Liver (tissue), 8 donors: ENCODE measurements at regions not wholly inside any gene's neighbourhood (a gene's known extent, or its start where the extent isn't known, plus 50 kb on each side); places are given as distances from the start of the nearest gene placed in this dataset.

Source experiments
- DNase-seq: peaks from one replicate; pipeline ENCODE4 v3.0.0-alpha.2; 2017; ENCODE audit warnings: low spot score
- H3K27ac ChIP-seq, 2 donors: one replicate each; pipeline ENCODE4 v1.7.0; 2013; ENCODE audit warnings: inconsistent platforms in 2 of 2, low read length in 2 of 2, control low read depth in 1 of 2, low read depth in 1 of 2, mild to moderate bottlenecking in 1 of 2
- H3K27me3 ChIP-seq, 4 donors: one replicate each; pipeline versions ENCODE4 v1.6.1 to v1.7.0; 2013; ENCODE audit warnings: low read length in 3 of 4, inconsistent platforms in 1 of 4, mild to moderate bottlenecking in 1 of 4, moderate library complexity in 1 of 4; ENCODE audit not compliant: control insufficient read depth in 4 of 4, insufficient read depth in 4 of 4
- H3K36me3 ChIP-seq, 4 donors: one replicate each; pipeline versions ENCODE4 v1.6.1 to v1.7.0; 2013; ENCODE audit warnings: low read length in 3 of 4, mild to moderate bottlenecking in 3 of 4, low read depth in 1 of 4, moderate library complexity in 1 of 4; ENCODE audit not compliant: control insufficient read depth in 4 of 4, insufficient read depth in 3 of 4
- H3K4me1 ChIP-seq, 4 donors: one replicate each; pipeline versions ENCODE4 v1.6.1 to v1.7.0; 2013; ENCODE audit warnings: low read length in 3 of 4, mild to moderate bottlenecking in 3 of 4, moderate library complexity in 1 of 4; ENCODE audit not compliant: control insufficient read depth in 4 of 4, insufficient read depth in 4 of 4
- H3K4me3 ChIP-seq, 3 donors: one replicate each; pipeline versions ENCODE4 v1.6.1 to v1.7.0; 2013; ENCODE audit warnings: low read length in 3 of 3, control low read depth in 1 of 3, low read depth in 1 of 3, mild to moderate bottlenecking in 1 of 3
- H3K9ac ChIP-seq, 2 donors: one replicate each; pipeline ENCODE4 v1.7.0; 2013; ENCODE audit warnings: low read length in 2 of 2, mild to moderate bottlenecking in 2 of 2, moderate library complexity in 2 of 2, control low read depth in 1 of 2, low read depth in 1 of 2
- H3K9me3 ChIP-seq, 4 donors: one replicate each; pipeline versions ENCODE4 v1.6.1 to v1.7.0; 2013; ENCODE audit warnings: low read length in 3 of 4; ENCODE audit not compliant: control insufficient read depth in 4 of 4
- ATF3 ChIP-seq: IDR thresholded peaks from 2 replicates; pipeline ENCODE4 v1.6.1; 2016; ENCODE audit warnings: antibody characterized with exemption
- CTCF ChIP-seq: fragments of 150-350 bp; IDR thresholded peaks from 2 replicates; pipeline ENCODE4 v1.5.1; 2017; ENCODE audit warnings: improper control_type of control experiment, low read depth, low read length; ENCODE audit not compliant: missing input control
- EGR1 ChIP-seq, 2 donors: IDR thresholded peaks; 2 replicates each; pipeline ENCODE4 v1.6.1; 2016 to 2018; ENCODE audit warnings: antibody characterized with exemption in 2 of 2, low read depth in 2 of 2
- FOXA1 ChIP-seq: IDR thresholded peaks from 2 replicates; pipeline ENCODE4 v1.6.1; 2016; ENCODE audit warnings: antibody characterized with exemption
- FOXA2 ChIP-seq: IDR thresholded peaks from 2 replicates; pipeline ENCODE4 v1.6.1; 2016; ENCODE audit warnings: antibody characterized with exemption
- GABPA ChIP-seq, 2 donors: IDR thresholded peaks in 1 of 2; conservative IDR thresholded peaks in 1 of 2; 2 replicates each; pipeline ENCODE4 v1.6.1; 2016; ENCODE audit warnings: antibody characterized with exemption in 2 of 2, mild to moderate bottlenecking in 1 of 2, moderate library complexity in 1 of 2
- HNF4A ChIP-seq, 2 donors: conservative IDR thresholded peaks; 2 replicates each; pipeline ENCODE4 v1.6.1; 2016; ENCODE audit warnings: antibody characterized with exemption in 2 of 2, mild to moderate bottlenecking in 2 of 2
- HNF4G ChIP-seq: IDR thresholded peaks from 2 replicates; pipeline ENCODE4 v1.6.1; 2016; ENCODE audit warnings: antibody characterized with exemption
- JUND ChIP-seq, 2 donors: IDR thresholded peaks; 2 replicates each; pipeline ENCODE4 v1.6.1; 2016; ENCODE audit warnings: antibody characterized with exemption in 2 of 2
- MAX ChIP-seq: IDR thresholded peaks from 2 replicates; pipeline ENCODE4 v1.6.1; 2016; ENCODE audit warnings: antibody characterized with exemption
- NR2F2 ChIP-seq: IDR thresholded peaks from 2 replicates; pipeline ENCODE4 v1.6.1; 2016; ENCODE audit warnings: antibody characterized with exemption
- RAD21 ChIP-seq, 2 donors: IDR thresholded peaks; 2 replicates each; pipeline ENCODE4 v1.6.1; 2016; ENCODE audit warnings: antibody characterized with exemption in 2 of 2, mild to moderate bottlenecking in 2 of 2
- REST ChIP-seq: IDR thresholded peaks from 2 replicates; pipeline ENCODE4 v1.6.1; 2016; ENCODE audit warnings: antibody characterized with exemption, mild to moderate bottlenecking
- RXRA ChIP-seq, 2 donors: IDR thresholded peaks; 2 replicates each; pipeline ENCODE4 v1.6.1; 2017 to 2018; ENCODE audit warnings: antibody characterized with exemption in 2 of 2, mild to moderate bottlenecking in 1 of 2
- SP1 ChIP-seq: IDR thresholded peaks from 2 replicates; pipeline ENCODE4 v1.6.1; 2018; ENCODE audit warnings: antibody characterized with exemption, mild to moderate bottlenecking
- TAF1 ChIP-seq: conservative IDR thresholded peaks from 2 replicates; pipeline ENCODE4 v1.6.1; 2016; ENCODE audit warnings: antibody characterized with exemption, mild to moderate bottlenecking
- YY1 ChIP-seq: IDR thresholded peaks from 2 replicates; pipeline ENCODE4 v1.6.1; 2016; ENCODE audit warnings: antibody characterized with exemption, mild to moderate bottlenecking
- ZBTB33 ChIP-seq: IDR thresholded peaks from 2 replicates; pipeline ENCODE4 v1.6.1; 2016; ENCODE audit warnings: antibody characterized with exemption
- WGBS: extraction: QIAGEN DNeasy Blood & Tissue Kit; methylation state at CpG from one replicate; pipeline ENCODE4 v1.1.7; 2013; 5-methylcytosine and 5-hydroxymethylcytosine counted together
- donor health status: healthy.
- donor health status: healthy.
- donor health status: healthy.
- donor health status: healthy.
- donor health status: healthy.

GRCh38 chr3:154884952-154885351, 195.2 kb upstream of the MME start:
- H3K27ac ChIP-seq, result no peak overlapping the region
- no peaks in the 10 kb centered on the region for H3K4me1 ChIP-seq
- H3K4me3 ChIP-seq, result no peak overlapping the region
- H3K27me3 ChIP-seq, result peaks cover 0 to 2% (median 0%) of the 10 kb centered on the region in 4 donors
- no peak for DNase-seq
- H3K9me3 ChIP-seq, result no peaks in the 10 kb centered on the region
- TF ChIP-seq RAD21 (IDR thresholded peaks at IDR 0.05) (no peak), CTCF (no peak), FOXA2 (no peak), YY1 (no peak)
- no peak overlapping the region for H3K9ac ChIP-seq
- no peaks in the 10 kb centered on the region for H3K36me3 ChIP-seq

GRCh38 chr3:154875142-154875541, 205.0 kb upstream of the MME start:
- no peak for DNase-seq
- no peaks in the 10 kb centered on the region for H3K4me1 ChIP-seq

GRCh38 chr3:154872696-154873095, 207.4 kb upstream of the MME start:
- Histone ChIP-seq H3K4me1 (no peaks in the 10 kb centered on the region), H3K9ac (no peak overlapping the region), H3K36me3 (no peaks in the 10 kb centered on the region), H3K9me3 (no peaks in the 10 kb centered on the region), H3K4me3 (no peak overlapping the region), H3K27ac (no peak overlapping the region), H3K27me3 (no peaks in the 10 kb centered on the region)
- TF ChIP-seq CTCF (no peak), MAX (no peak), TAF1 (no peak), SP1 (no peak), ZBTB33 (no peak), GABPA (IDR thresholded peaks at IDR 0.05 in 1 of 2, conservative IDR thresholded peaks at IDR 0.05 in 1 of 2) (no peak), RXRA (IDR thresholded peaks at IDR 0.05) (no peak), ATF3 (no peak), NR2F2 (no peak), JUND (IDR thresholded peaks at IDR 0.05) (no peak), REST (no peak), HNF4A (conservative IDR thresholded peaks at IDR 0.05) (no peak), RAD21 (IDR thresholded peaks at IDR 0.05) (no peak), FOXA2 (no peak), EGR1 (IDR thresholded peaks at IDR 0.05; ENCODE audit: low read depth in 2 of 2) (no peak), FOXA1 (no peak), YY1 (no peak)
- 82% methylated on average over 2 of the region's 2 CpGs for WGBS
- DNase-seq, result no peak

More at GRCh38 chr3:154875142-154875541, 205.0 kb upstream of the MME start:
- no peaks in the 10 kb centered on the region for H3K36me3 ChIP-seq
- WGBS, result 82% methylated on average over 7 of the region's 7 CpGs
- TF ChIP-seq RXRA (IDR thresholded peaks at IDR 0.05), result no peak
- TF ChIP-seq HNF4G, result no peak
- TF ChIP-seq RAD21 (IDR thresholded peaks at IDR 0.05), result no peak
- no peak for TF ChIP-seq GABPA (IDR thresholded peaks at IDR 0.05 in 1 of 2, conservative IDR thresholded peaks at IDR 0.05 in 1 of 2)
- no peak for TF ChIP-seq MAX
- no peak for TF ChIP-seq JUND (IDR thresholded peaks at IDR 0.05)
- H3K9me3 ChIP-seq, result no peaks in the 10 kb centered on the region
- no peak overlapping the region for H3K4me3 ChIP-seq
- no peak overlapping the region for H3K9ac ChIP-seq
- H3K27me3 ChIP-seq, result no peaks in the 10 kb centered on the region
- H3K27ac ChIP-seq, result no peak overlapping the region
